Body of pancreas (tissue), 4 donors: ENCODE measurements at regions not wholly inside any gene's neighbourhood (a gene's known extent, or its start where the extent isn't known, plus 50 kb on each side); places are given as distances from the start of the nearest gene placed in this dataset.

Experiments used
- POLR2A ChIP-seq, 3 donors: fragments of 450-650 bp; IDR thresholded peaks; one replicate each; pipeline ENCODE4 v1.6.1; 2016; ENCODE audit warnings: antibody characterized with exemption in 3 of 3, mild to moderate bottlenecking in 2 of 3
- TF ChIP-seq, protein P1 (sequence below), 7 experiments: fragments of 450-650 bp in 4 of 7; fragments of 200-600 bp in 3 of 7; sonication (generic) in 3 of 7; IDR thresholded peaks; one replicate each; pipeline ENCODE4 v1.5.1; 2016 to 2019; ENCODE audit warnings: antibody characterized with exemption in 7 of 7

DNA sequence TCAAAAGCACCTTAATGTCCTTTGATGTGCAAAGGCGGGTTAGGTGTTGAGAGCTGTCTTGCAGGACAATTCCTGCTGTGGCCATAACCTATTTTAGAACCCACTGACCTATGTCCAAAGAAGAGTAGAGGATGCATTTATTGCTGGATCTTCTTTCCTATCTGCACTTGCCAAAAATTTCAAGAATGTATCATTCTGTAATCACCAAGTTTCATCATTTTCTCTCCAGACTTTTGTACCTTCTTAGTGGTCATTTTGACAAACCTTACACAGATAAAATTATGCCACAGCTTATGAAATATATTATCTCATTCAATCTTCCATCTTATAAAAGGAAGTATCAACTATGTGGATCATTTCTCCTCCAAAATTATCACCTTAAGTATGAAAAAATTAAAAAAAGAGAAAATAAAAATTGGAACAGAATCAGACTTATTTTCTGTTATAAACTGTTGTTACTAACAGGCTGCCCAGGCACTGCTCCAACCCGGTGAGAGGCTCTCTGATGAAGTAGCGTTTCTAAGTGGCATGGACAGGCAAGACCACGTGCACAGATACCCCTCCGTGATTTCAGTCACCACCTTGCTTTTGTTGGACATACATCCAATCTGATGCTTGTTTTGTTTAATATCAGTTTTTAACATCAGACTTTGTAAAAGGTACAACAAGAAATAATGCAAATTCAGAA, 559.9 kb upstream of the ID2 start:
- no peak for TF ChIP-seq POLR2A (IDR thresholded peaks at IDR 0.05)
- TF ChIP-seq, protein P1, sequence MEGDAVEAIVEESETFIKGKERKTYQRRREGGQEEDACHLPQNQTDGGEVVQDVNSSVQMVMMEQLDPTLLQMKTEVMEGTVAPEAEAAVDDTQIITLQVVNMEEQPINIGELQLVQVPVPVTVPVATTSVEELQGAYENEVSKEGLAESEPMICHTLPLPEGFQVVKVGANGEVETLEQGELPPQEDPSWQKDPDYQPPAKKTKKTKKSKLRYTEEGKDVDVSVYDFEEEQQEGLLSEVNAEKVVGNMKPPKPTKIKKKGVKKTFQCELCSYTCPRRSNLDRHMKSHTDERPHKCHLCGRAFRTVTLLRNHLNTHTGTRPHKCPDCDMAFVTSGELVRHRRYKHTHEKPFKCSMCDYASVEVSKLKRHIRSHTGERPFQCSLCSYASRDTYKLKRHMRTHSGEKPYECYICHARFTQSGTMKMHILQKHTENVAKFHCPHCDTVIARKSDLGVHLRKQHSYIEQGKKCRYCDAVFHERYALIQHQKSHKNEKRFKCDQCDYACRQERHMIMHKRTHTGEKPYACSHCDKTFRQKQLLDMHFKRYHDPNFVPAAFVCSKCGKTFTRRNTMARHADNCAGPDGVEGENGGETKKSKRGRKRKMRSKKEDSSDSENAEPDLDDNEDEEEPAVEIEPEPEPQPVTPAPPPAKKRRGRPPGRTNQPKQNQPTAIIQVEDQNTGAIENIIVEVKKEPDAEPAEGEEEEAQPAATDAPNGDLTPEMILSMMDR (IDR thresholded peaks at IDR 0.05): no peak
